HEK293 (cell line): ENCODE measurements at regions not wholly inside any gene's neighbourhood (a gene's known extent, or its start where the extent isn't known, plus 50 kb on each side); places are given as distances from the start of the nearest gene placed in this dataset.

ENCODE experiments used
- CTCF ChIA-PET: fragments of 350-600 bp; formaldehyde crosslinking; extraction: SDS; loops from one replicate; lab custom pipeline; 2021; ENCODE audit warnings: antibody characterized with exemption; lab: Yijun Ruan, JAX
- POLR2A ChIA-PET: fragments of 300-600 bp; formaldehyde crosslinking; extraction: SDS; loops from one replicate; lab custom pipeline; 2020; ENCODE audit warnings: antibody characterized with exemption, inconsistent platforms; lab: Yijun Ruan, JAX
- H3K27ac ChIP-seq: fragments of 200-500 bp; sonication (Bioruptor generic); 2 replicates; pipeline ENCODE4 v1.5.1; 2014; ENCODE audit warnings: low read depth, low read length, control low read depth, inconsistent platforms; ENCODE audit errors: extremely low read depth
- H3K36me3 ChIP-seq, 2 experiments: fragments of 200-500 bp in 1 of 2; sonication (Bioruptor generic) in 1 of 2; 1 replicate in 1 of 2; 2 replicates in 1 of 2; pipeline ENCODE4 v1.5.1; 2014 to 2017; ENCODE audit warnings: inconsistent platforms in 2 of 2, low read length in 2 of 2; ENCODE audit not compliant: control insufficient read depth in 2 of 2, insufficient read depth in 1 of 2
- H3K4me1 ChIP-seq: fragments of 200-500 bp; sonication (Bioruptor generic); 2 replicates; pipeline ENCODE4 v1.5.1; 2014; ENCODE audit warnings: mild to moderate bottlenecking, low read length, inconsistent platforms; ENCODE audit not compliant: control insufficient read depth, insufficient read depth
- H3K4me3 ChIP-seq: 2 replicates; pipeline ENCODE4 v1.5.1; 2011; ENCODE audit warnings: low read depth, mild to moderate bottlenecking, control low read depth, low read length, moderate library complexity
- H3K9me3 ChIP-seq: fragments of 200-500 bp; sonication (Bioruptor generic); 2 replicates; pipeline ENCODE4 v1.5.1; 2014; ENCODE audit warnings: low read depth, low read length, inconsistent platforms; ENCODE audit not compliant: control insufficient read depth, insufficient read depth
- AEBP2 ChIP-seq: fragments of 450-650 bp; formaldehyde crosslinking; IDR thresholded peaks from 2 replicates; pipeline ENCODE4 v1.5.1; 2016; ENCODE audit warnings: missing biosample characterization, missing genetic modification characterization, borderline replicate concordance
- GFI1B ChIP-seq: fragments of 450-650 bp; formaldehyde crosslinking; IDR thresholded peaks from 2 replicates; pipeline ENCODE4 v1.5.1; 2016; ENCODE audit warnings: missing biosample characterization, missing genetic modification characterization
- SCRT2 ChIP-seq: fragments of 450-650 bp; formaldehyde crosslinking; IDR thresholded peaks from 2 replicates; pipeline ENCODE4 v1.5.1; 2016; ENCODE audit warnings: missing biosample characterization, missing genetic modification characterization
- SP3 ChIP-seq: fragments of 450-650 bp; formaldehyde crosslinking; IDR thresholded peaks from 2 replicates; pipeline ENCODE4 v1.5.1; 2016; ENCODE audit warnings: missing biosample characterization, missing genetic modification characterization
- TRIM28 ChIP-seq: IDR thresholded peaks from 2 replicates; pipeline ENCODE4 v1.6.1; 2011; ENCODE audit warnings: low read length, control low read depth, borderline replicate concordance
- ZBTB1 ChIP-seq: fragments of 450-650 bp; formaldehyde crosslinking; IDR thresholded peaks from 2 replicates; pipeline ENCODE4 v1.5.1; 2016; ENCODE audit warnings: missing biosample characterization, missing genetic modification characterization
- ZFP41 ChIP-seq: fragments of 450-650 bp; formaldehyde crosslinking; IDR thresholded peaks from 2 replicates; pipeline ENCODE4 v1.5.1; 2016; ENCODE audit warnings: missing biosample characterization, missing genetic modification characterization, borderline replicate concordance
- ZIC2 ChIP-seq: fragments of 450-650 bp; formaldehyde crosslinking; IDR thresholded peaks from 2 replicates; pipeline ENCODE4 v1.5.1; 2016; ENCODE audit warnings: missing biosample characterization, missing genetic modification characterization
- ZNF148 ChIP-seq: fragments of 450-650 bp; formaldehyde crosslinking; IDR thresholded peaks from 2 replicates; pipeline ENCODE4 v1.5.0; 2017; ENCODE audit warnings: missing biosample characterization, missing genetic modification characterization, borderline replicate concordance
- ZNF155 ChIP-seq: fragments of 450-650 bp; formaldehyde crosslinking; IDR thresholded peaks from 2 replicates; pipeline ENCODE4 v1.5.1; 2016; ENCODE audit warnings: missing biosample characterization, missing genetic modification characterization
- ZNF16 ChIP-seq: fragments of 450-650 bp; formaldehyde crosslinking; IDR thresholded peaks from 2 replicates; pipeline ENCODE4 v1.5.1; 2016; ENCODE audit warnings: low read depth, missing biosample characterization, missing genetic modification characterization
- ZNF175 ChIP-seq: fragments of 450-650 bp; formaldehyde crosslinking; IDR thresholded peaks from 2 replicates; pipeline ENCODE4 v1.5.1; 2016; ENCODE audit warnings: missing biosample characterization, missing genetic modification characterization
- ZNF311 ChIP-seq: fragments of 450-650 bp; formaldehyde crosslinking; IDR thresholded peaks from 2 replicates; pipeline ENCODE4 v1.5.1; 2017; ENCODE audit warnings: missing biosample characterization, missing genetic modification characterization, borderline replicate concordance
- ZNF362 ChIP-seq: fragments of 450-650 bp; formaldehyde crosslinking; IDR thresholded peaks from 2 replicates; pipeline ENCODE4 v1.5.1; 2016; ENCODE audit warnings: missing biosample characterization, missing genetic modification characterization
- ZNF600 ChIP-seq: fragments of 450-650 bp; formaldehyde crosslinking; IDR thresholded peaks from 2 replicates; pipeline ENCODE4 v1.5.1; 2016; ENCODE audit warnings: missing biosample characterization, missing genetic modification characterization
- ZNF623 ChIP-seq: fragments of 450-650 bp; formaldehyde crosslinking; IDR thresholded peaks from 2 replicates; pipeline ENCODE4 v1.5.1; 2016; ENCODE audit warnings: missing biosample characterization, missing genetic modification characterization
- ZNF626 ChIP-seq: fragments of 450-650 bp; sonication (Bioruptor Pico); formaldehyde crosslinking; IDR thresholded peaks from 2 replicates; pipeline ENCODE4 v1.5.1; 2018; ENCODE audit warnings: missing biosample characterization, missing genetic modification characterization, inconsistent platforms
- ZNF76 ChIP-seq: fragments of 450-650 bp; formaldehyde crosslinking; IDR thresholded peaks from 2 replicates; pipeline ENCODE4; 2016; ENCODE audit warnings: low read depth, missing biosample characterization, missing genetic modification characterization, borderline replicate concordance
- ZNF768 ChIP-seq: fragments of 450-650 bp; formaldehyde crosslinking; IDR thresholded peaks from 2 replicates; pipeline ENCODE4 v1.5.1; 2018; ENCODE audit warnings: missing biosample characterization, mild to moderate bottlenecking, missing genetic modification characterization
- ZNF837 ChIP-seq: fragments of 450-650 bp; formaldehyde crosslinking; IDR thresholded peaks from 2 replicates; pipeline ENCODE4 v1.5.1; 2016; ENCODE audit warnings: missing biosample characterization, missing genetic modification characterization
- ZSCAN18 ChIP-seq: fragments of 450-650 bp; formaldehyde crosslinking; IDR thresholded peaks from 2 replicates; pipeline ENCODE4 v1.5.1; 2016; ENCODE audit warnings: missing biosample characterization, missing genetic modification characterization

GRCh38 chr2:58878778-58879177 lies 637.7 kb upstream of the FANCL start (continued):
- no peak for TF ChIP-seq ZSCAN18 (tag by site-specific recombination)
- TF ChIP-seq, all 188 proteins: peak for 0

DNA sequence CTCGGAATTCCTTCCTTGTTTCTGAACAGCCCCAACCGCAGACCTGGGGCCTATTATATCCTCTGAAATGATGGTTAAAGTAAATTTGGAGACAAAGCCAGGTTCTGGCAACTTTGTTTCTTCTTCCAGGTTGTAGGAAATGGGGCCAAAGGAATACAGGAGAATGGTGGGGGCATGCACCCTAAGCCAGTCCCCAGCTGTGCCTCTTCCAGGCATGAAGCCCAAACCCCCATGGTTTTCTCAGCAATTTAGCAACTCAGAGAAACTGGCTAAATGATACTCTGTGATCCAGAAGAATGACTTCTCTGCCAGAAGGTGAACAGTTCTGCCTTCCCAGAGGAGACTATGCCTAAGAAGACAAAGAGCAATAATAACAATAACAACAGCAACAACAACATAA lies 635.0 kb upstream of the FANCL start:
- TF ChIP-seq ZFP41 (no peak), GFI1B (tag by site-specific recombination) (no peak), ZNF837 (tag by site-specific recombination) (no peak), SP3 (no peak), ZIC2 (tag by site-specific recombination) (no peak), AEBP2 (tag by site-specific recombination) (no peak), SCRT2 (tag by site-specific recombination) (no peak)
- POLR2A ChIA-PET: no interaction called here
- Histone ChIP-seq H3K27ac (no peak overlapping the region), H3K9me3 (no peaks in the 10 kb centered on the region), H3K36me3 (no peaks in the 10 kb centered on the region), H3K4me3 (no peak overlapping the region), H3K4me1 (no peaks in the 10 kb centered on the region)
- CTCF ChIA-PET: interaction anchor here (0.7 kb wide), 1 partner anchor 1154 kb away, joined by 4 read pairs; no protein-coding TSS in a partner anchor

GRCh38 chr2:58875436-58875835 lies 634.3 kb upstream of the FANCL start:
- ChIA-PET CTCF (no interaction called here), POLR2A (no interaction called here)
- no peak overlapping the region for H3K4me3 ChIP-seq
- no peaks in the 10 kb centered on the region for H3K4me1 ChIP-seq
- TF ChIP-seq ZNF311 (tag by site-specific recombination) (no peak), TRIM28 (no peak), ZNF626 (tag by site-specific recombination) (no peak), ZNF600 (tag by site-specific recombination) (no peak), ZNF768 (tag by site-specific recombination) (no peak), ZNF175 (tag by site-specific recombination) (no peak), ZNF623 (tag by site-specific recombination) (no peak), ZNF148 (tag by site-specific recombination) (no peak), ZNF155 (tag by site-specific recombination) (no peak), ZBTB1 (no peak), ZNF362 (tag by site-specific recombination) (no peak), ZNF16 (tag by site-specific recombination) (no peak), ZNF76 (tag by site-specific recombination) (no peak)
- H3K36me3 ChIP-seq: no peaks in the 10 kb centered on the region
- no peaks in the 10 kb centered on the region for H3K9me3 ChIP-seq
- H3K27ac ChIP-seq: no peak overlapping the region
